Body of pancreas (tissue), 4 donors: ENCODE measurements at regions not wholly inside any gene's neighbourhood (a gene's known extent, or its start where the extent isn't known, plus 50 kb on each side); places are given as distances from the start of the nearest gene placed in this dataset.

Experiments used
- CTCF ChIP-seq, 7 experiments: fragments of 450-650 bp in 4 of 7; fragments of 200-600 bp in 3 of 7; sonication (generic) in 3 of 7; IDR thresholded peaks; one replicate each; pipeline ENCODE4 v1.5.1; 2016 to 2019; ENCODE audit warnings: antibody characterized with exemption in 7 of 7
- POLR2A ChIP-seq, 3 donors: fragments of 450-650 bp; IDR thresholded peaks; one replicate each; pipeline ENCODE4 v1.6.1; 2016; ENCODE audit warnings: antibody characterized with exemption in 3 of 3, mild to moderate bottlenecking in 2 of 3

GRCh38 chr11:28879869-28880268 lies 771.7 kb downstream of the METTL15 start:
- TF ChIP-seq CTCF (IDR thresholded peaks at IDR 0.05) (no peak), POLR2A (IDR thresholded peaks at IDR 0.05) (no peak)
